ENCODE measurements at regions not wholly inside any gene's neighbourhood (a gene's known extent, or its start where the extent isn't known, plus 50 kb on each side); places are given as distances from the start of the nearest gene placed in this dataset.

DNA sequence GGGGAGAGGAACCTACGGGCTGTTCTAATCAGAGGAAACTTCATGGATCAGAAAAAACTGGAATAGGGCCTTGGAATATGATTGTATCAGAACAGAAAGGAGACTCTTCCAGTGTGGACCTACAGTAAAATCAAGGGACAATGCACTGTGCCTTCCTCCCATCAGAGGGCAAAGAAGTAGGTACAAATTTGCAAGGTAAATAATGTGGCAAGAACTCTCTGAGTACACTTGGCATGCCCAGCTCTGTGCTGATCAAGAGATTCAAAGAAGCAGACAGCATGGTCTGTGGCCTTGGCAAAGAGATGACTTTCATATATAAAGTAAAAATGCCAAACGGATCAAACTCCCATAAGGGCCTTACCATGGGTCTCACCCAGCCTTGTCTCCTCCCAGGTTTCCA is 242.6 kb upstream of the OSR1 start:
- H3K4me3 ChIP-seq (ENCODE audit: control insufficient read depth, low read depth, low read length): no peak overlapping the region
- DNase-seq (ENCODE audit: low read depth): no peak
- no peak for TF ChIP-seq CTCF (conservative IDR thresholded peaks at IDR 0.05; ENCODE audit: control insufficient read depth, insufficient read depth, low read depth, low read length)

- H3K4me3 ChIP-seq (ENCODE audit: control insufficient read depth, low read depth, low read length): no peak overlapping the region
- TF ChIP-seq CTCF (conservative IDR thresholded peaks at IDR 0.05; ENCODE audit: control insufficient read depth, insufficient read depth, low read depth, low read length): peak; percentile 30
- peak; percentile 60 for DNase-seq (ENCODE audit: low read depth)
Observed at GRCh38 chr2:19600506-19600905, 242.1 kb upstream of the OSR1 start.

DNA sequence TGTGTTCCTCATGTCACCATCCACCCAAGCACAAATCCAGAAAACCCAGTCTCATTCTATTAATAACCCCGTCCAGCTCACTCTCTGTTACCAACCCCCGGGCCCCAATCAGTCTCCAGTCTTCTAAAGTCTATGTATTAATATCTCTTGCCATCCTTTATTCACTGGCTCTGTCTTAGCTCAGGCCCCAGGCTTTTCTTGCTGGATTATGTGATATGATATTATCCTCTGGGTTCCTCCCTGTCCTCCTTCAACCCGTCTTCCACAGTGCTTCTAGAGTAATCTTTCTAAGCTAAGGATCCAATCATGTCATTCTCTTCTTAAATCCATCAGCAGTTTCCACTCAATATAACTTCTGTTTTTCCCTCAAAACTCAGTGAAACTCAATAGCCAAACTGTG is 240.5 kb upstream of the OSR1 start:
- no peak for DNase-seq (ENCODE audit: low read depth)
- no peak for TF ChIP-seq CTCF (conservative IDR thresholded peaks at IDR 0.05; ENCODE audit: control insufficient read depth, insufficient read depth, low read depth, low read length)
- no peak overlapping the region for H3K4me3 ChIP-seq (ENCODE audit: control insufficient read depth, low read depth, low read length)

GRCh38 chr2:19592197-19592596 is 233.8 kb upstream of the OSR1 start:
- no peak overlapping the region for H3K4me3 ChIP-seq (ENCODE audit: control insufficient read depth, low read depth, low read length)

DNA sequence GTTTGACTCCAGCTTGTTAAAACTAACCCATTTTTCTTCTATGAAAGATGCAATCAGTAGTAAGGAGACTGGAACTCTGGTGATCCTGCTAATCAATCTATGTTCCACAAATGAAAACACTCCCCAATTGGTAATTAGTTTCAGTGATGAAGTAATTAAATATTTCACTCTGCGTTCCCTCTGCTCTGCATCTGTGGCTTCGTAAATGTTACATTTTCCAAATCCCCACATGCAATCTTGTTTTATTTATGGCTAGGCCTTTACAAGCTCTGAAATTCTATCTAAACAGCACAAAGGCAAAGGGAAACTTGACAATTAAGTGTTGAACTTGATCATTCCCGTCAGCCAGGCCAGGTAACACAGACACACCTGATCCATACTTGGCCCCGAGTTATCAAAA is 231.4 kb upstream of the OSR1 start:
- DNase-seq (ENCODE audit: low read depth): no peak
- no peak for TF ChIP-seq CTCF (conservative IDR thresholded peaks at IDR 0.05; ENCODE audit: control insufficient read depth, insufficient read depth, low read depth, low read length)
- no peak overlapping the region for H3K4me3 ChIP-seq (ENCODE audit: control insufficient read depth, low read depth, low read length)

More at GRCh38 chr2:19592197-19592596, 233.8 kb upstream of the OSR1 start:
- no peak for DNase-seq (ENCODE audit: low read depth)
- no peak for TF ChIP-seq CTCF (conservative IDR thresholded peaks at IDR 0.05; ENCODE audit: control insufficient read depth, insufficient read depth, low read depth, low read length)

- no peak overlapping the region for H3K4me3 ChIP-seq (ENCODE audit: control insufficient read depth, low read depth, low read length)
- DNase-seq (ENCODE audit: low read depth): peak; percentile 30
- no peak for TF ChIP-seq CTCF (conservative IDR thresholded peaks at IDR 0.05; ENCODE audit: control insufficient read depth, insufficient read depth, low read depth, low read length)
Observed at GRCh38 chr2:19580830-19581229, 222.4 kb upstream of the OSR1 start.

DNA sequence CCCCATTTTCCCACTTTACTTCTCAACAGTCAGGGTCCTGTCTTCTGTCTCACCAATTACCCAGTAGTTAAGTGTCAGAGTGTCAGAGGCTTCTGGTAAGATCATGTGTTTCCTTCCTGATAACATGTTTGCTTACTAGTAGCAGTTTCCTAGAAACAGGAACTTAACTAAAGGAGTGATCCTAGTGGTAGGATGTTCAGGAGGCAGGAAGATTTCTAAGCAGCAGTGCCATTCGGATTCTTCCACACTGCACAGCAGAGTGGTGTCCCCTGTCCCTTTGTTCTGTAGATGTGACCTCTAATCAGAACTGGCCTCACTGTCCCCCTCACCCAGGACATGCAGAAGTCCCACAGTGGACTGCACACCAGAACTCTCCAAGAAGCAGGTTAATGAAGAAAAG is 221.8 kb upstream of the OSR1 start:
- H3K4me3 ChIP-seq (ENCODE audit: control insufficient read depth, low read depth, low read length): no peak overlapping the region
- DNase-seq (ENCODE audit: low read depth): no peak
- TF ChIP-seq CTCF (conservative IDR thresholded peaks at IDR 0.05; ENCODE audit: control insufficient read depth, insufficient read depth, low read depth, low read length): no peak
